AG10803 (cell line): ENCODE measurements at regions not wholly inside any gene's neighbourhood (a gene's known extent, or its start where the extent isn't known, plus 50 kb on each side); places are given as distances from the start of the nearest gene placed in this dataset.

Source experiments
- DNase-seq: peaks from one replicate; pipeline ENCODE4 v3.0.0; 2010; ENCODE audit warnings: low read depth
- H3K4me3 ChIP-seq: 2 replicates; pipeline ENCODE4 v1.5.1; 2011; ENCODE audit warnings: mild to moderate bottlenecking, low read length, control low read depth
- CTCF ChIP-seq: conservative IDR thresholded peaks from 2 replicates; pipeline ENCODE4 v1.5.1; 2011; ENCODE audit warnings: mild to moderate bottlenecking, low read length, control low read depth, inconsistent platforms

- no peak for DNase-seq
- no peak for TF ChIP-seq CTCF
- H3K4me3 ChIP-seq, result no peak overlapping the region
Measured at GRCh38 chr13:111527614-111528229, 207.3 kb downstream of the TEX29 start.

- H3K4me3 ChIP-seq, result no peak overlapping the region
- no peak for TF ChIP-seq CTCF
- no peak for DNase-seq
Measured at GRCh38 chr13:111528513-111528912, 208.1 kb downstream of the TEX29 start.

GRCh38 chr13:111530137-111530870, 209.9 kb downstream of the TEX29 start:
- no peak for DNase-seq
- H3K4me3 ChIP-seq, result no peak overlapping the region
- TF ChIP-seq CTCF, result no peak

- no peak for TF ChIP-seq CTCF
- H3K4me3 ChIP-seq, result no peak overlapping the region
- DNase-seq, result peak; percentile 3
Measured at GRCh38 chr13:111531505-111531904, 211.1 kb downstream of the TEX29 start.

- no peak for TF ChIP-seq CTCF
- no peak for DNase-seq
- H3K4me3 ChIP-seq, result no peak overlapping the region
Measured at GRCh38 chr13:111532111-111532510, 211.7 kb downstream of the TEX29 start.

- no peak for TF ChIP-seq CTCF
- DNase-seq, result no peak
- H3K4me3 ChIP-seq, result no peak overlapping the region
Measured at GRCh38 chr13:111533900-111534683, 213.7 kb downstream of the TEX29 start.
